ENCODE measurements at regions not wholly inside any gene's neighbourhood (a gene's known extent, or its start where the extent isn't known, plus 50 kb on each side); places are given as distances from the start of the nearest gene placed in this dataset.
"Not testable (repeated sequence)": the region's sequence is repeated elsewhere in the genome, so short reads cannot be mapped to it uniquely, and the experiment has no call there.

DNA sequence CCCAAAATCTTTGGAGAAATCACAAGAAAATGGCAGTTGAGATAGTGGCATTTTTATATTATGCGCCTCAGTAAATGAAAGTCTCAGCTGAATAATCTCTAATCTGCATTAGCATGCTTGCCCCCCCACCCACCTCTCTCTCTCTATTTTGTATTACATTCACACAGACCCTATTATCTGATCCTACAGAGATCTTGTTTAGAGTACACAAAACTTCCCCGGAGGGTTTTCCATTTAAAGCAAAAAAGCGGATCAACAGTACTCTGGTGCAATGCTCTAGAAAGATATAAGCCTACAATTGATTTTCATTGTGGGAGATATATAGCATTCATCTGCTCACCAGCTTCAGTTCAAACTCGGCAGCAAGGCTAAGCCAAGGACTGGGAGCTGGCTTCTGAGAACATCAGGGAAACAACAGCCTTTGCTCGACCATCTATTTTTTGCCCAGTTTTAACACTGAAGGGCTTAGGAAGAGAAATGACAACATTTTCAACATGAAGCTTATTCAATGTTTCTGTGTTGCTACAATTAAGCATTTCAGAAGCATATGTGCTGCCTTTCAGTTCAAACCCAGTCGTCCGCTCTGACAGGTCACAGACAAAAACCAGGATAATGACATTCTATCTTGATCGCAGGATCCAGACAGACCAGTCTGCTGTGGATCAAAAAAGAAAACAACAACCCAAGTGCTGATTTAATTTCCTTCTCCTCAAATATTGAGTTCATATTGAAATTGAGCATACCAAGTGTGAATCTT is 137.6 kb upstream of the ATXN1 start:
- no peak for TF ChIP-seq JUND (IDR thresholded peaks at IDR 0.05; ENCODE audit: low read depth)
- in situ Hi-C loops (cut with HindIII; ENCODE audit: low pct_unique_long_range_greater_than_20kb, low sequenced_read_pairs): no loop called here
- no peak for DNase-seq (ENCODE audit: low read depth in 1 of 2, low spot score in 1 of 2)

DNA sequence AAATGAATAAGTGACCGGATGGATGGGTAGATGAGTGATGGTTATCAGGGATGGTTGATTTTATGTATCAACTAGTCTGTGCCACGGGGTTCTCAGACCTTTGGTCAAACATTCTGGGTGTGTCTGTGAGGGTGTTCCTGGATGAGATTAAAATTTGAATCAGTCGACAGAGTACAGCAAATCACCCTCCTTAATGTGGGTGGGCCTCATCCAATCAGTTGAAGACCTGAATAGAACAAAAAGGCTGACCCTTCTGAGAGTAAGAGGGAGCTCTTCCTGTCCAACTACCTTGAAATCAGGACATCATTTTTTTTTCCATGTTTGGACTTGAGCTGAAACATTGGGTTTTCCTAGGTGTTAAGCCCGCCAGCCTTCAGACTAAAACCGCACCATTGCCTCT is 136.4 kb upstream of the ATXN1 start:
- TF ChIP-seq JUND (IDR thresholded peaks at IDR 0.05; ENCODE audit: low read depth): no peak
- DNase-seq (ENCODE audit: low read depth in 1 of 2, low spot score in 1 of 2): no peak
- in situ Hi-C loops (cut with HindIII; ENCODE audit: low pct_unique_long_range_greater_than_20kb, low sequenced_read_pairs): no loop called here

DNA sequence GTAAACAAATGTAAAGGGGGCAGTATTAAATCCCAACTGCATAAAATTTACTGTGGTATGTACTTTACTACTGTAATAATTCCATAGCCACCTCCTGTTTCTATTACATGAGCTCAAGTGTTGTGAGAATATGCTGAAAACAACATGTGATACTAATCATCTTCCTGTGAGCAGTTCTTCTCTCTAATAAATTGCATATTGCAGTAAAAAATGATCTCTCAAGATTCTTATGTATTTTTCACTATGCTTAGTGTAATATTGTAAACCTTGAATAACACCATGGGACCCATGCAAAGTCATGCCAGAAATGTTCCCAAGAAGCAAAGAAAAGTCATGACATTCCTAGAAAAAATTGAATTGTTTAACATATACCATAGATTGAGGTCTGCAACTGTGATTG is 133.0 kb upstream of the ATXN1 start:
- no peak for TF ChIP-seq JUND (IDR thresholded peaks at IDR 0.05; ENCODE audit: low read depth)
- no peak for DNase-seq (ENCODE audit: low read depth in 1 of 2, low spot score in 1 of 2)
- in situ Hi-C loops (cut with HindIII; ENCODE audit: low pct_unique_long_range_greater_than_20kb, low sequenced_read_pairs): no loop called here

DNA sequence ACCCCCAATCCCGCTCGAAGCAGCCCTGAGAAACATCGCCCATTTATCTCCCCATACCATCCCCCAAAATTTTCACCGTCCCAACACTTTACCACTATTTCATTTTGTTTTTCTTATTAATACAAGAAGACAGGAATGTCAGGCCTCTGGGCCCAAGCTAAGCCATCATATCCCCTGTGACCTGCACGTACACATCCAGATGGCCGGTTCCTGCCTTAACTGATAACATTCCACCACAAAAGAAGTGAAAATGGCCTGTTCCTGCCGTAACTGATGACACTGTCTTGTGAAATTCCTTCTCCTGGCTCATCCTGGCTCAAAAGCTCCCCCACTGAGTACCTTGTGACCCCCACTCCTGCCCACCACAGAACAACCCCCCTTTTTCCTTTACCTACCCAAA is 129.8 kb upstream of the ATXN1 start:
- in situ Hi-C loops (cut with HindIII; ENCODE audit: low pct_unique_long_range_greater_than_20kb, low sequenced_read_pairs); DNase-seq (ENCODE audit: low read depth in 1 of 2, low spot score in 1 of 2): not testable (repeated sequence)

DNA sequence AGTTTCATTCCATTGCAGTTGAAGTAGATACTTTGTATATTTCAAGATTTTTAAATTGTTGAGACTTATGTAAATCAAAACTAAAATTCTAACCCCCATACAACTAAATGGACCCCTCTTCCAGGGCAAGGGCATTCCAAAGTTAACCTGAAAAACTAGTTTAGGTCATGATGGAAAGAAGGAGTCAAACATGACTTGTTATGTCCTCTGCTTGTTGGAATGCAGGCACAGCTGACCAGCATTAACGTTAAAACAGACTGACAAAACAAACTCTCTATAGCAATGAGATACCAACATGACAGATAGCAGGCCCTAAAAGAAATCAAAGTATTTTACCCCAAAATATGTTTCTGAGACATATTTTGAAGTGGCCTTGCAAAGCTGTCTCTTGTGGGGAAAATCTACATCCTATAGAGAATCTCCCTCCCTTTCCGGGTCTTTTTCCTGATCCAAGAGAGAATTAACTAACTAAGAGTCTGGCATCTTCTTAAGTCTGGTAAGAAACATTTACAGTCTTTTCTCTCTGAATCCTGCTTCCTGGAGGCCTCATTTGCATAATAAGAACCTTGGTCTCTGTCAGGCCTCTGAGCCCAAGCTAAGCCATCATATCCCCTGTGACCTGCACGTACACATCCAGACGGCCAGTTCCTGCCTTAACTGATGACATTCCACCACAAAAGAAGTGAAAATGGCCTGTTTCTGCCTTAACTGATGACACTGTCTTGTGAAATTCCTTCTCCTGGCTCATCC is 124.3 kb upstream of the ATXN1 start:
- TF ChIP-seq JUND (IDR thresholded peaks at IDR 0.05; ENCODE audit: low read depth): no peak
- in situ Hi-C loops (cut with HindIII; ENCODE audit: low pct_unique_long_range_greater_than_20kb, low sequenced_read_pairs): no loop called here
- no peak for DNase-seq (ENCODE audit: low read depth in 1 of 2, low spot score in 1 of 2)

- TF ChIP-seq JUND (IDR thresholded peaks at IDR 0.05; ENCODE audit: low read depth): no peak
- DNase-seq (ENCODE audit: low read depth in 1 of 2, low spot score in 1 of 2): no peak
- in situ Hi-C loops (cut with HindIII; ENCODE audit: low pct_unique_long_range_greater_than_20kb, low sequenced_read_pairs): no loop called here
These were observed 123.3 kb upstream of the ATXN1 start for GRCh38 chr6:16884526-16884925.

- DNase-seq (ENCODE audit: low read depth in 1 of 2, low spot score in 1 of 2): no peak
- in situ Hi-C loops (cut with HindIII; ENCODE audit: low pct_unique_long_range_greater_than_20kb, low sequenced_read_pairs): no loop called here
- no peak for TF ChIP-seq JUND (IDR thresholded peaks at IDR 0.05; ENCODE audit: low read depth)
These were observed 122.2 kb upstream of the ATXN1 start for GRCh38 chr6:16883414-16883813.

DNA sequence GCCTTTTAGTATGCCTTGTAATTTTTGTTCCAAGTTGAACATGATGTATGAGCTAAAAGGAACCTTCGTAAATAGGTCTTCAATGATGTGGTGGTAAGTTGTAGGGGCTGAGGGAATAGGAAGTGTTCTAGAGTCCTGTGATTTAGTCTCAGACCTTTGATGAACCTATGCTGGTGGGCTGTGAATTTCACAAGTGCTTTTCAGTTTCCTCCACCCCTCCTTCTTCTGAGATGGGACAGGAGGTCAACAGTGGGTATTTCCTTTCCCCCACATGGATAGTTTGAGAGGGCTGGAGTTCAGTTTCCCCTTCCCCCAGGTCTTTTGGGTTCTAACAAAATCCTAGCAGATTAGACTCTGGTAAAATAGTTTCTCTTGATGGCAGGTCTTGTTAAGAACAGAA is 121.0 kb upstream of the ATXN1 start:
- in situ Hi-C loops (cut with HindIII; ENCODE audit: low pct_unique_long_range_greater_than_20kb, low sequenced_read_pairs): no loop called here
- no peak for DNase-seq (ENCODE audit: low read depth in 1 of 2, low spot score in 1 of 2)
- no peak for TF ChIP-seq JUND (IDR thresholded peaks at IDR 0.05; ENCODE audit: low read depth)

GRCh38 chr6:16876852-16877251 is 115.6 kb upstream of the ATXN1 start:
- DNase-seq (ENCODE audit: low read depth in 1 of 2, low spot score in 1 of 2); in situ Hi-C loops (cut with HindIII; ENCODE audit: low pct_unique_long_range_greater_than_20kb, low sequenced_read_pairs): not testable (repeated sequence)

DNA sequence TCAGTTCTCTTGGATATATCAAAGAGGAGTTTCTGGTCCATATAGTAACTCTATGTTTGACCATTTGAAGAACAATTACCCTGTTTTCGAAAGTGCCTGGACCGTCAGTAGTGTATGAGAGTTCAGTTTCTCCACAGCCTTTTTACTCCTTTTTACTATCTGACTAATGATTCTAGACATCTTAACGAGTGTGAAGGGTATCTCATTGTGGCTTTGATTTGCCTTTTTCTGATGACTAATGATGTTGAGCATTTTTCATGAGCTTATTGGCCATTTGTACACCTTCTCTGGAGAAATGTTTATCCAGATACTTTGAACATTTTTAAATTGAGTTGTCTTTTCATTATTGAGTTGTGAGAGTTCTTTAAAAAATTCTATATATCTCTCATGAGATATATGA is 114.9 kb upstream of the ATXN1 start:
- in situ Hi-C loops (cut with HindIII; ENCODE audit: low pct_unique_long_range_greater_than_20kb, low sequenced_read_pairs): no loop called here
- no peak for DNase-seq (ENCODE audit: low read depth in 1 of 2, low spot score in 1 of 2)
- TF ChIP-seq JUND (IDR thresholded peaks at IDR 0.05; ENCODE audit: low read depth): no peak

DNA sequence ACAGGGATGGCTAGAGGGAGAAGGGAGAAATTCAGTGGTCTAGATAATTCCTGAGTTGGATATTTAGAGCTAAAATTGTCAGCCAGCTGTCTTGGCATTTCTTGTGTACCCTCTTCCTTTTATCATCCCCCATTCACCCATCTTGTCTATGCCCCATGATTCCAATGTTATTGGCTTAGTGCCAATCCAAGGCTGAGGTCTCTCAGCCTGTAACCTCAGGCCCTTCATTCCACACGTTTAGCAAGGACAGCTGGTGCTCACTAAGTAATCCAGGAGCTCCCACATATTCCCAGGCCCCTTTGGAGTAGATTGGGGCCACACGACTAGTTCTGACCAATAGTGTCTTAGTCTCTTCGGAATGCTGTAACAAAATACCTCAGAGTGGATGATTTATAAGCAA is 112.4 kb upstream of the ATXN1 start:
- no peak for TF ChIP-seq JUND (IDR thresholded peaks at IDR 0.05; ENCODE audit: low read depth)
- no peak for DNase-seq (ENCODE audit: low read depth in 1 of 2, low spot score in 1 of 2)
- in situ Hi-C loops (cut with HindIII; ENCODE audit: low pct_unique_long_range_greater_than_20kb, low sequenced_read_pairs): no loop called here

DNA sequence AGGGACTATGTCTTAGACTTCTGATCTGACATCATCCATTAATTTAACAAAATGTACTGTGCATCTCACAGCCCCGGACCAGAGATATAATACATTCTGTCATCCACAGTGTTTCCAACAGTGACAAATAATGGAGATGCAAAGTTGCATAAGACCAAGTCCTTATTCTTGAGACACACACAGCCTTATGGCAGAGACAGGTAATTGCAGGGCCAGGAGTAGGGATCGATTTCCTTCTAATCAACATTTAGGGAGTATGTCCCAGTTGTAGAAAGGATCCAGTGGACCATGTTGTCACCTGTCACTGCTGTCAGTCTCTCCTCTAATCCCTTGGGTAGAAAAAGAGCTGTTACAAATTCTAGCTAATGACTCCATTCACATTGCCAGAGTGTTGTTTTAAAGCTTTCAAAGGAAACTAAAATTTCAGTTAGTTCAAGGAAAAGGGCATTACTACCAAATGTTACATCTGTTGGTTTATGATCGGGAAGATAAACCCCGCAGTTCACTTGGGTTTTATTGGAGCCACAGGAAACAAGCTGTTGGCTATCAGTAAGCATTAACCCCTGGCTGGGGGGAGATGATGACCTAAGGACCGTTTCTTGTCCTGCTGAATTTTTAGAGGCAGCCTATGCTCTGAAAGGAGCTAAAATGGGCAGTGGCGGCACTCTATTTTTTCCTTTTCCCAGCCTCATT is 111.4 kb upstream of the ATXN1 start:
- no peak for TF ChIP-seq JUND (IDR thresholded peaks at IDR 0.05; ENCODE audit: low read depth)
- in situ Hi-C loops (cut with HindIII; ENCODE audit: low pct_unique_long_range_greater_than_20kb, low sequenced_read_pairs): no loop called here
- no peak for DNase-seq (ENCODE audit: low read depth in 1 of 2, low spot score in 1 of 2)

- no peak for TF ChIP-seq JUND (IDR thresholded peaks at IDR 0.05; ENCODE audit: low read depth)
- in situ Hi-C loops (cut with HindIII; ENCODE audit: low pct_unique_long_range_greater_than_20kb, low sequenced_read_pairs): no loop called here
- no peak for DNase-seq (ENCODE audit: low read depth in 1 of 2, low spot score in 1 of 2)
These were observed 109.8 kb upstream of the ATXN1 start for GRCh38 chr6:16871047-16871446.
